ENCODE measurements at regions not wholly inside any gene's neighbourhood (a gene's known extent, or its start where the extent isn't known, plus 50 kb on each side); places are given as distances from the start of the nearest gene placed in this dataset.

GRCh38 chr6:148090326-148090725, 252.3 kb upstream of the SASH1 start:
- no peak for FAIRE-seq
- Histone ChIP-seq H3K4me2 (no peak overlapping the region), H3K4me3 (no peak overlapping the region), H3K9me3 (no peaks in the 10 kb centered on the region), H3K4me1 (no peaks in the 10 kb centered on the region), H3K27ac (no peak overlapping the region)
- ATAC-seq = no peak
- ChIA-PET CTCF (no interaction called here), POLR2A (no interaction called here)
- no peak for DNase-seq (ENCODE audit: low read depth in 1 of 2, low spot score in 1 of 2)
- TF ChIP-seq HOXA7 (CRISPR knock-in tag; IDR thresholded peaks at IDR 0.05) (no peak), PBX3 (IDR thresholded peaks at IDR 0.05) (no peak), RFX5 (IDR thresholded peaks at IDR 0.05) (no peak), HES2 (IDR thresholded peaks at IDR 0.05) (no peak)
- WGBS (ENCODE audit: missing lambda C conversion rate) = 80% methylated on average over 2 of the region's 2 CpGs

GRCh38 chr6:148091394-148091793, 251.2 kb upstream of the SASH1 start:
- no peak overlapping the region for H3K27ac ChIP-seq
- H3K4me1 ChIP-seq = no peaks in the 10 kb centered on the region
- CTCF ChIA-PET = interaction anchor here (0.9 kb wide), 1 partner anchor 10 kb away, joined by 3 read pairs; no protein-coding TSS in a partner anchor
- no peak for DNase-seq (ENCODE audit: low read depth in 1 of 2, low spot score in 1 of 2)
- ATAC-seq = no peak
- POLR2A ChIA-PET = no interaction called here
- TF ChIP-seq MAX (IDR thresholded peaks at IDR 0.05) (no peak), ZC3H11A (IDR thresholded peaks at IDR 0.05) (no peak), EP300 (IDR thresholded peaks at IDR 0.05) (no peak), ELK1 (IDR thresholded peaks at IDR 0.05; ENCODE audit: low read depth, low read length) (no peak), HEYL (CRISPR knock-in tag; IDR thresholded peaks at IDR 0.05) (no peak), KDM1A (IDR thresholded peaks at IDR 0.05; ENCODE audit: low read depth) (no peak), RAD21 (conservative IDR thresholded peaks at IDR 0.05 in 1 of 2, IDR thresholded peaks at IDR 0.05 in 1 of 2) (no peak), RARB (CRISPR knock-in tag; IDR thresholded peaks at IDR 0.05) (no peak), CHD4 (IDR thresholded peaks at IDR 0.05; ENCODE audit: borderline replicate concordance) (no peak), MYC (IDR thresholded peaks at IDR 0.05; ENCODE audit: borderline replicate concordance, low read length) (no peak), EHMT2 (IDR thresholded peaks at IDR 0.05; ENCODE audit: low read depth) (no peak), KDM5A (IDR thresholded peaks at IDR 0.05) (no peak)
- H3K4me3 ChIP-seq = no peak overlapping the region
- no peak for FAIRE-seq
- no peak overlapping the region for H3K4me2 ChIP-seq
- no peaks in the 10 kb centered on the region for H3K9me3 ChIP-seq

GRCh38 chr6:148103436-148103835, 239.2 kb upstream of the SASH1 start:
- ATAC-seq = no peak
- H3K27ac ChIP-seq = no peak overlapping the region
- no peaks in the 10 kb centered on the region for H3K4me1 ChIP-seq
- no peak overlapping the region for H3K4me2 ChIP-seq
- TF ChIP-seq ZSCAN20 (CRISPR knock-in tag; IDR thresholded peaks at IDR 0.05) (no peak), SMC3 (IDR thresholded peaks at IDR 0.05) (no peak), REST (IDR thresholded peaks at IDR 0.05) (no peak), HEYL (CRISPR knock-in tag; IDR thresholded peaks at IDR 0.05) (no peak), ATOH8 (CRISPR knock-in tag; IDR thresholded peaks at IDR 0.05; ENCODE audit: low read depth) (no peak), EHF (CRISPR knock-in tag; IDR thresholded peaks at IDR 0.05) (no peak), MAZ (IDR thresholded peaks at IDR 0.05; ENCODE audit: borderline replicate concordance, low read depth, low read length) (no peak), RAD21 (conservative IDR thresholded peaks at IDR 0.05 in 1 of 2, IDR thresholded peaks at IDR 0.05 in 1 of 2) (no peak)
- WGBS (ENCODE audit: missing lambda C conversion rate) = 94% methylated on average over 8 of the region's 8 CpGs
- ChIA-PET CTCF (interaction anchor here (1.0 kb wide), 1 partner anchor 21 kb away, joined by 3 read pairs; no protein-coding TSS in a partner anchor), POLR2A (no interaction called here)
- no peak overlapping the region for H3K4me3 ChIP-seq
- no peaks in the 10 kb centered on the region for H3K9me3 ChIP-seq
- no peak for DNase-seq (ENCODE audit: low read depth in 1 of 2, low spot score in 1 of 2)
- FAIRE-seq = no peak
